H1 (cell line): ENCODE measurements at regions not wholly inside any gene's neighbourhood (a gene's known extent, or its start where the extent isn't known, plus 50 kb on each side); places are given as distances from the start of the nearest gene placed in this dataset.

ENCODE experiments used
- BCL11A ChIP-seq, 2 experiments: IDR thresholded peaks; one replicate each; pipeline ENCODE4 v1.6.1; 2011; ENCODE audit warnings: low read depth in 2 of 2, low read length in 2 of 2, mild to moderate bottlenecking in 2 of 2
- CHD2 ChIP-seq: IDR thresholded peaks from 2 replicates; pipeline ENCODE4 v1.6.1; 2012; ENCODE audit warnings: low read length, improper control_type of control experiment
- HDAC6 ChIP-seq: IDR thresholded peaks from one replicate; pipeline ENCODE4 v1.7.1; 2012; ENCODE audit warnings: low read depth, mild to moderate bottlenecking, inconsistent platforms, low read length, moderate library complexity
- SIN3A ChIP-seq, 2 experiments: IDR thresholded peaks in 1 of 2; conservative IDR thresholded peaks in 1 of 2; 2 replicates each; pipeline ENCODE4 v1.6.1; 2011 to 2012; ENCODE audit warnings: low read length in 2 of 2, improper control_type of control experiment in 1 of 2, low read depth in 1 of 2, mild to moderate bottlenecking in 1 of 2
- YY1 ChIP-seq: IDR thresholded peaks from 2 replicates; pipeline ENCODE4 v1.6.1; 2011; ENCODE audit warnings: low read depth, mild to moderate bottlenecking, low read length
- TF ChIP-seq, protein P1 (sequence below): fragments of 300-600 bp; sonication (generic); IDR thresholded peaks from 2 replicates; pipeline ENCODE4 v1.7.1; 2012; ENCODE audit warnings: low read length, moderate library complexity, mild to moderate bottlenecking, inconsistent platforms; ENCODE audit not compliant: insufficient replicate concordance
- TF ChIP-seq, protein P2 (sequence below), 3 experiments: IDR thresholded peaks; 1 replicate in 2 of 3; 2 replicates in 1 of 3; pipeline versions ENCODE4 v1.5.1 to v1.6.1; 2011; ENCODE audit warnings: low read length in 3 of 3, mild to moderate bottlenecking in 3 of 3, inconsistent platforms in 2 of 3, low read depth in 1 of 3, moderate library complexity in 1 of 3; ENCODE audit not compliant: insufficient read depth in 1 of 3; ENCODE audit errors: control extremely low read depth in 1 of 3

GRCh38 chr5:87127956-87128687 is 139.6 kb upstream of the RASA1 start (continued):
- TF ChIP-seq, protein P1, sequence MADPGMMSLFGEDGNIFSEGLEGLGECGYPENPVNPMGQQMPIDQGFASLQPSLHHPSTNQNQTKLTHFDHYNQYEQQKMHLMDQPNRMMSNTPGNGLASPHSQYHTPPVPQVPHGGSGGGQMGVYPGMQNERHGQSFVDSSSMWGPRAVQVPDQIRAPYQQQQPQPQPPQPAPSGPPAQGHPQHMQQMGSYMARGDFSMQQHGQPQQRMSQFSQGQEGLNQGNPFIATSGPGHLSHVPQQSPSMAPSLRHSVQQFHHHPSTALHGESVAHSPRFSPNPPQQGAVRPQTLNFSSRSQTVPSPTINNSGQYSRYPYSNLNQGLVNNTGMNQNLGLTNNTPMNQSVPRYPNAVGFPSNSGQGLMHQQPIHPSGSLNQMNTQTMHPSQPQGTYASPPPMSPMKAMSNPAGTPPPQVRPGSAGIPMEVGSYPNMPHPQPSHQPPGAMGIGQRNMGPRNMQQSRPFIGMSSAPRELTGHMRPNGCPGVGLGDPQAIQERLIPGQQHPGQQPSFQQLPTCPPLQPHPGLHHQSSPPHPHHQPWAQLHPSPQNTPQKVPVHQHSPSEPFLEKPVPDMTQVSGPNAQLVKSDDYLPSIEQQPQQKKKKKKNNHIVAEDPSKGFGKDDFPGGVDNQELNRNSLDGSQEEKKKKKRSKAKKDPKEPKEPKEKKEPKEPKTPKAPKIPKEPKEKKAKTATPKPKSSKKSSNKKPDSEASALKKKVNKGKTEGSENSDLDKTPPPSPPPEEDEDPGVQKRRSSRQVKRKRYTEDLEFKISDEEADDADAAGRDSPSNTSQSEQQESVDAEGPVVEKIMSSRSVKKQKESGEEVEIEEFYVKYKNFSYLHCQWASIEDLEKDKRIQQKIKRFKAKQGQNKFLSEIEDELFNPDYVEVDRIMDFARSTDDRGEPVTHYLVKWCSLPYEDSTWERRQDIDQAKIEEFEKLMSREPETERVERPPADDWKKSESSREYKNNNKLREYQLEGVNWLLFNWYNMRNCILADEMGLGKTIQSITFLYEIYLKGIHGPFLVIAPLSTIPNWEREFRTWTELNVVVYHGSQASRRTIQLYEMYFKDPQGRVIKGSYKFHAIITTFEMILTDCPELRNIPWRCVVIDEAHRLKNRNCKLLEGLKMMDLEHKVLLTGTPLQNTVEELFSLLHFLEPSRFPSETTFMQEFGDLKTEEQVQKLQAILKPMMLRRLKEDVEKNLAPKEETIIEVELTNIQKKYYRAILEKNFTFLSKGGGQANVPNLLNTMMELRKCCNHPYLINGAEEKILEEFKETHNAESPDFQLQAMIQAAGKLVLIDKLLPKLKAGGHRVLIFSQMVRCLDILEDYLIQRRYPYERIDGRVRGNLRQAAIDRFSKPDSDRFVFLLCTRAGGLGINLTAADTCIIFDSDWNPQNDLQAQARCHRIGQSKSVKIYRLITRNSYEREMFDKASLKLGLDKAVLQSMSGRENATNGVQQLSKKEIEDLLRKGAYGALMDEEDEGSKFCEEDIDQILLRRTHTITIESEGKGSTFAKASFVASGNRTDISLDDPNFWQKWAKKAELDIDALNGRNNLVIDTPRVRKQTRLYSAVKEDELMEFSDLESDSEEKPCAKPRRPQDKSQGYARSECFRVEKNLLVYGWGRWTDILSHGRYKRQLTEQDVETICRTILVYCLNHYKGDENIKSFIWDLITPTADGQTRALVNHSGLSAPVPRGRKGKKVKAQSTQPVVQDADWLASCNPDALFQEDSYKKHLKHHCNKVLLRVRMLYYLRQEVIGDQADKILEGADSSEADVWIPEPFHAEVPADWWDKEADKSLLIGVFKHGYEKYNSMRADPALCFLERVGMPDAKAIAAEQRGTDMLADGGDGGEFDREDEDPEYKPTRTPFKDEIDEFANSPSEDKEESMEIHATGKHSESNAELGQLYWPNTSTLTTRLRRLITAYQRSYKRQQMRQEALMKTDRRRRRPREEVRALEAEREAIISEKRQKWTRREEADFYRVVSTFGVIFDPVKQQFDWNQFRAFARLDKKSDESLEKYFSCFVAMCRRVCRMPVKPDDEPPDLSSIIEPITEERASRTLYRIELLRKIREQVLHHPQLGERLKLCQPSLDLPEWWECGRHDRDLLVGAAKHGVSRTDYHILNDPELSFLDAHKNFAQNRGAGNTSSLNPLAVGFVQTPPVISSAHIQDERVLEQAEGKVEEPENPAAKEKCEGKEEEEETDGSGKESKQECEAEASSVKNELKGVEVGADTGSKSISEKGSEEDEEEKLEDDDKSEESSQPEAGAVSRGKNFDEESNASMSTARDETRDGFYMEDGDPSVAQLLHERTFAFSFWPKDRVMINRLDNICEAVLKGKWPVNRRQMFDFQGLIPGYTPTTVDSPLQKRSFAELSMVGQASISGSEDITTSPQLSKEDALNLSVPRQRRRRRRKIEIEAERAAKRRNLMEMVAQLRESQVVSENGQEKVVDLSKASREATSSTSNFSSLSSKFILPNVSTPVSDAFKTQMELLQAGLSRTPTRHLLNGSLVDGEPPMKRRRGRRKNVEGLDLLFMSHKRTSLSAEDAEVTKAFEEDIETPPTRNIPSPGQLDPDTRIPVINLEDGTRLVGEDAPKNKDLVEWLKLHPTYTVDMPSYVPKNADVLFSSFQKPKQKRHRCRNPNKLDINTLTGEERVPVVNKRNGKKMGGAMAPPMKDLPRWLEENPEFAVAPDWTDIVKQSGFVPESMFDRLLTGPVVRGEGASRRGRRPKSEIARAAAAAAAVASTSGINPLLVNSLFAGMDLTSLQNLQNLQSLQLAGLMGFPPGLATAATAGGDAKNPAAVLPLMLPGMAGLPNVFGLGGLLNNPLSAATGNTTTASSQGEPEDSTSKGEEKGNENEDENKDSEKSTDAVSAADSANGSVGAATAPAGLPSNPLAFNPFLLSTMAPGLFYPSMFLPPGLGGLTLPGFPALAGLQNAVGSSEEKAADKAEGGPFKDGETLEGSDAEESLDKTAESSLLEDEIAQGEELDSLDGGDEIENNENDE: no peak
- TF ChIP-seq SIN3A (conservative IDR thresholded peaks at IDR 0.05 in 1 of 2, IDR thresholded peaks at IDR 0.05 in 1 of 2; ENCODE audit: low read depth in 1 of 2, low read length in 2 of 2) (no peak), CHD2 (no peak), HDAC6 (no peak), BCL11A (IDR thresholded peaks at IDR 0.05; ENCODE audit: low read depth in 2 of 2, low read length in 2 of 2) (no peak), YY1 (no peak)
- TF ChIP-seq, protein P2, sequence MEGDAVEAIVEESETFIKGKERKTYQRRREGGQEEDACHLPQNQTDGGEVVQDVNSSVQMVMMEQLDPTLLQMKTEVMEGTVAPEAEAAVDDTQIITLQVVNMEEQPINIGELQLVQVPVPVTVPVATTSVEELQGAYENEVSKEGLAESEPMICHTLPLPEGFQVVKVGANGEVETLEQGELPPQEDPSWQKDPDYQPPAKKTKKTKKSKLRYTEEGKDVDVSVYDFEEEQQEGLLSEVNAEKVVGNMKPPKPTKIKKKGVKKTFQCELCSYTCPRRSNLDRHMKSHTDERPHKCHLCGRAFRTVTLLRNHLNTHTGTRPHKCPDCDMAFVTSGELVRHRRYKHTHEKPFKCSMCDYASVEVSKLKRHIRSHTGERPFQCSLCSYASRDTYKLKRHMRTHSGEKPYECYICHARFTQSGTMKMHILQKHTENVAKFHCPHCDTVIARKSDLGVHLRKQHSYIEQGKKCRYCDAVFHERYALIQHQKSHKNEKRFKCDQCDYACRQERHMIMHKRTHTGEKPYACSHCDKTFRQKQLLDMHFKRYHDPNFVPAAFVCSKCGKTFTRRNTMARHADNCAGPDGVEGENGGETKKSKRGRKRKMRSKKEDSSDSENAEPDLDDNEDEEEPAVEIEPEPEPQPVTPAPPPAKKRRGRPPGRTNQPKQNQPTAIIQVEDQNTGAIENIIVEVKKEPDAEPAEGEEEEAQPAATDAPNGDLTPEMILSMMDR (IDR thresholded peaks at IDR 0.05; ENCODE audit: control extremely low read depth in 1 of 3, insufficient read depth in 1 of 3, low read depth in 1 of 3, low read length in 3 of 3): no peak
